G401.6 (cell line): ENCODE measurements at regions not wholly inside any gene's neighbourhood (a gene's known extent, or its start where the extent isn't known, plus 50 kb on each side); places are given as distances from the start of the nearest gene placed in this dataset.

ENCODE experiments used
- FAIRE-seq: peaks from 2 replicates; lab custom pipeline; 2012; peaks lifted over from hg19 to GRCh38; lab: Jason Lieb, UNC

- FAIRE-seq, result no peak
These were observed 128.9 kb downstream of the LRRC70 start for GRCh38 chr5:62707563-62707962.

GRCh38 chr5:62707131-62707530 lies 128.5 kb downstream of the LRRC70 start:
- no peak for FAIRE-seq

GRCh38 chr5:62705022-62705421 lies 126.4 kb downstream of the LRRC70 start:
- no peak for FAIRE-seq

- FAIRE-seq, result no peak
These were observed 123.5 kb downstream of the LRRC70 start for GRCh38 chr5:62702126-62702525.

GRCh38 chr5:62701036-62701435 lies 122.4 kb downstream of the LRRC70 start:
- no peak for FAIRE-seq

- FAIRE-seq, result no peak
These were observed 120.1 kb downstream of the LRRC70 start for GRCh38 chr5:62698756-62699155.

GRCh38 chr5:62695274-62695673 lies 116.7 kb downstream of the LRRC70 start:
- FAIRE-seq, result no peak

GRCh38 chr5:62692946-62693713 lies 114.5 kb downstream of the LRRC70 start:
- FAIRE-seq, result no peak

- no peak for FAIRE-seq
These were observed 113.3 kb downstream of the LRRC70 start for GRCh38 chr5:62691946-62692345.

- no peak for FAIRE-seq
These were observed 111.8 kb downstream of the LRRC70 start for GRCh38 chr5:62690421-62690820.

GRCh38 chr5:62689599-62690368 lies 111.2 kb downstream of the LRRC70 start:
- no peak for FAIRE-seq

- FAIRE-seq, result no peak
These were observed 108.1 kb downstream of the LRRC70 start for GRCh38 chr5:62686692-62687091.

- no peak for FAIRE-seq
These were observed 106.6 kb downstream of the LRRC70 start for GRCh38 chr5:62685221-62685620.

GRCh38 chr5:62684310-62684709 lies 105.7 kb downstream of the LRRC70 start:
- FAIRE-seq, result no peak

GRCh38 chr5:62682059-62682458 lies 103.4 kb downstream of the LRRC70 start:
- FAIRE-seq, result no peak

GRCh38 chr5:62681117-62681850 lies 102.7 kb downstream of the LRRC70 start:
- FAIRE-seq, result no peak

GRCh38 chr5:62680121-62680520 lies 101.5 kb downstream of the LRRC70 start:
- FAIRE-seq, result no peak
